Fibroblast of skin of scalp (primary cell): ENCODE measurements at regions not wholly inside any gene's neighbourhood (a gene's known extent, or its start where the extent isn't known, plus 50 kb on each side); places are given as distances from the start of the nearest gene placed in this dataset.

Source experiments
- DNase-seq: peaks from one replicate; pipeline ENCODE4 v3.0.0-alpha.2; 2013

- peak; percentile 84 for DNase-seq
These were observed 450.0 kb downstream of the ANKRD50 start for GRCh38 chr4:124262211-124263179.

- no peak for DNase-seq
These were observed 446.8 kb downstream of the ANKRD50 start for GRCh38 chr4:124265701-124266100.

- DNase-seq = no peak
These were observed 445.8 kb downstream of the ANKRD50 start for GRCh38 chr4:124266721-124267120.

DNA sequence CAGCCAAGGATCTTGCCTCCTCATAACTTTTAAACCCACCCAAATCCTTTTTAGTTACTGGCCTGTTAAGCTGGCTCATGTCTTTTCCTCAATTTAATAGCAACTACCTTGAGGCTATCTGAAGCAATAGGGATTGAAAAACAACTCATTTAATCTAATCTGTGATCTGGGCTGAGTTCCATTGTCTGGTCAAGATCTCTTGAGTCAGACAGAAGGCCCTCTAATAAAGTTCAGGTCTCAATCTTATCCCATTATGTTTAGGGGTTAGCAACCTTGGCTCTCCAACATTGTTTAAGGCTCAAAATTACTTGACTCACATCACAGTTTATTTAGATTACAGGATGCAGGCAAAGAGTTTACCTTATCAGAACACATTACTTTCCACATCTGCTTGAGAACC, 436.1 kb downstream of the ANKRD50 start:
- no peak for DNase-seq

DNA sequence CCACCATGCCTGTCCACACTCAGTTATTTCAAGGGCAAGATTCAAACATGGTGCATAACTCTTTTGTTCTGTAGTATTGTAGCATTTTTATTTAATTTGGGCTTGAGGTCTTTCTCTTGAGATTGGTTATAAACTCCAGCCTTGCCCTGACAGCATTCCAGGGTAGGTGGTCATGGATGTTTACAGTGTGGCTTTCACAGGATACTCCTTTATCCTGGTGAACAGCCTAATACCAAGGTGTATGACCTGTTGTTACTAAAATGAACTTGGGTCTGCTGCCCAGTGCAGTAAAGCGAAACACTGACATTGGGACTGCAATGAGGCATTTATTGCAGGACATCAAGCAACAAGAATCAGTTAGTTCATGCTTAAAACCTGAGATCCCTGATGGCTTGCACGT, 434.8 kb downstream of the ANKRD50 start:
- no peak for DNase-seq

DNA sequence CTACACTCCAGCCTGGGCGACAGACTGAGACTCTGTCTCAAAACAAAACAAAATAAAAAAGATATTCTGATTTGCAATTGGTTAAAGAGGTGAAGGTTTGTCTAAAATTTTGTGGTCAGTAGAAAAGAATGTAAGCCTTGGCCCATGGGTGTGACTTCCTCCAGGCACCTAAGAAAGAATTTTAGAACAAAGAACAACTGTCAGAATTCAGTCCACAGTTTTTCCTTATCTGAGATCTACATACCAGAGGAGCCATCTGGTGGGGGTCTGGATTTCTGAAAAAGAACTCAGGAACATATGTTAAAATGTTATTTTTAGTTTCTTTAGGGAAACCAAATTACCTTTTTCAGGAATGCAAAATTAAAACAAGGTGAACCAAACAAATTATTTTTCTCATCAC, 434.1 kb downstream of the ANKRD50 start:
- peak; percentile 10 for DNase-seq

DNA sequence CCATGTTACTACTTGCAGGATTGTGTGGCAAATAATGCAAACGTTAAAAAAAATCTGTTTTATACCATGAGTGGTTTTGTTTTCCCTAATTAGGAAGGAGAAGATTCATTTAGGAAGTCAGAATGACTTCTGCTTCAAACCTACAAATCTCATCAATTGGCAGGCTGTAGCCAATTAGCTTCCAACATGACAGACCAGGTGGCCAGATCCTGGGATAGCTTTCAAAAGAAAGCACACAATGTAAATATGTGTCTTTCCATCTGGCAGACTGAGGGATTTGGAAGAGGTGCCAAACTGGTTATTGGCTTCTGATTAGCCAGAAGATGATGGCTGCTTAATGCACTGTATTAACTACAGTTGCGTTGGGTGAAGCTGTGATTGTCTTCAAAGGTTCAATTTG, 432.8 kb downstream of the ANKRD50 start:
- DNase-seq = no peak

- no peak for DNase-seq
These were observed 430.1 kb downstream of the ANKRD50 start for GRCh38 chr4:124282301-124282898.

DNA sequence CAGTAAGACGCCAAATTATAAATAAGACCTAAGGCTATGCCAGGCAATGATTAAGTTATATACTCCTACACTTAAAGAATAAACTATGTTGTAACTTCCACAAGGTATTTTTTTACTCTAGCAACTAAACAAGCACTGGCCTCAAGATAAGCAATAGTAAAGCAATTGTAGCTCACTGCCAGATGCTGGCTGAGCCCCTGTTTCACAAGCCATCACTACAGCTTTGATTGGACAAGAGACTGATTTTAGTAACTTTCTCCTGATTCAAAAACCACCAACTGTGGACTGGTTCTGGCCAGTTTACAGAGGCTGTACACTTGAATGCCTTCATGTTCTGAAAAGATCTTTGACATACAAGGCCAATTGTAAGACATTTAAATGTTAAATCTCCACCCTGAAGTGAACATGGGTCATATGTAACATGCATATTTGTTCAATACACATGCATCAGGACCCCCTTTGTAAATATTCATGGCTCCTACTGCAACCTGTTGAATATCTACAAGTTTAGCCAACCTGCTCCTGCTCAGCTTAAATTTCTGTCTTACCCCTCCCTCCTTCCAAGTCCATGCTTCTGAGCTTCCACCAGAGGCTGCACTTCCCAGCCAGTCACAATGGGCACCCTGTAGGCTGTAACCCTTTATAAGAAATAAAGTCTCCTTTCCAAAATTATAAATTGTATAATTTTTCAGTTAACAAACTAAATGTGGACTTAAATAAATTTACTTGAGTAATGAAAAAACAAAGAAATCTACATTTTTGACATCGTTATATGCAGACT, 423.6 kb downstream of the ANKRD50 start:
- no peak for DNase-seq

- DNase-seq = no peak
These were observed 421.9 kb downstream of the ANKRD50 start for GRCh38 chr4:124290678-124291077.

DNA sequence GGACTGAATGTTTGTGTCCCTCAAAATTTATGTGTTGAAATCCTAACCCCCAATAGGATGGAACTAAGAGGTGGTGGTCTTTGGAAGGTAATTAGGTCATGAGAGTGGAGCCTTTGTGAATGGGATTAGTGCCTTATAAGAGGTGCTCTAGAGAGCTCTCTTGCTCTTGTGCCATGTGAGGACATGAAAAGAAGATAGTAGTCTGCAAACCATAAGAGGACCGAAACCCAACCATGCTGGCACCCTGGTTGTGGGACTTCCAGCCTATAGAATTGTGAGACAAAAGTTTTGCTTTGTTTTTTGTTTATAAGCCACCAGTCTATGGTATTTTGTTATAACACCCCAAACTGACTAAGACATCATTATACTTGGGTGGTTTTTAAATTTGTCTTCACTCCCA, 417.1 kb downstream of the ANKRD50 start:
- DNase-seq = no peak

DNA sequence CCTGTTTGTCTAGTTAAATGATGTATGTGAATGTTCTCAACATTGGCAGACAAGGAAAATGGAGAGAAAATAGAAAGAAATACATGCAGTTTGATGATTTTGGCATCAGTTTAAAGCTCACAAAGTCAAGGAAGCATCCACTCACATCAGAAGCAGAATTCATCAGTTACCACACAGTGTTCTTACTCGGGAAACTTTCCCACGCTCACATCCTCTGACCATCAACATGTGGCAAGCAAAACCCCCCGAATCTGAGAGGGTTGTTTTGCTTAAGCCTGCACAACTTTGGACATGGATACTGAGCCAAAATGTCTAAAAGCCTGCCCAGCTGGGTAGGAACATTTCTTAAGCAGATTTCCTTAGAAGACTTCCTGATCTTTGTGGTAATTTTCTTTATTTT, 407.6 kb downstream of the ANKRD50 start:
- peak; percentile 9 for DNase-seq

- no peak for DNase-seq
These were observed 406.2 kb downstream of the ANKRD50 start for GRCh38 chr4:124306352-124306751.

DNA sequence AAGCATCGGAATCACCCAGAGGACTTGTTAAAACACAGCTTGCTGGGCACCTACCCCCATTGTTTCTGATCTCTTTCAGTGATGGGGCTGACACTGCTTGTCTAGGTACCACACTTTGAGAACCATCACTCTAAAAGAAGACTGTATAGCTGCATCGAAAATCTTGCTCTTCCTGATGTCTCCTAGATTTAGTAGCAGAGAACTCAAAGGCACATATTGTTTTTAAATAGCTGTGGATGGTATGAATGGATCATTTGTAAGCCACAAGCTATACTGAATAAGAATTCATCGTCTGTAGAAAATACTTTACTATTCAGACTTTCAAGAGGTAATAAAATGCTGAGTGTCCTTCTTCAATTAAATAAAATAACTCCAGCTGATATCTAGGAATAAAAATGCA, 405.4 kb downstream of the ANKRD50 start:
- no peak for DNase-seq

DNA sequence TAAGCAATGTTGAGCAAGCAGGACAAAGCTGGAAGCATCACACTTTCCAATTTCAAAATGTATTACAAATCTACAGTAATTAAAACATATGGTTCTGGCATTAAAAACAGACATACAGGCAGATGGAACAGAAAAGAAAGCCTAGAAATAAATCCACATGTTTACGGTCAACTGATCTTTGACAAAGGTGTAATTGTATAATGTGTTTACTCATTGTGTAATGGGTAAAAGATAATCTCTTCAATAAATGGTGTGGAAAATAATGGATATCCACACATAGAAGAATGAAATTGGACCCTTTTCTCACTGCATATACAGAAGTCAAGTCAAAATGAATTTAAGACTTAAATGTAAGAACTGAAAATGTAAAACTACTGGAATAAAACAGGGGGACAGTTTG, 394.2 kb downstream of the ANKRD50 start:
- no peak for DNase-seq

DNA sequence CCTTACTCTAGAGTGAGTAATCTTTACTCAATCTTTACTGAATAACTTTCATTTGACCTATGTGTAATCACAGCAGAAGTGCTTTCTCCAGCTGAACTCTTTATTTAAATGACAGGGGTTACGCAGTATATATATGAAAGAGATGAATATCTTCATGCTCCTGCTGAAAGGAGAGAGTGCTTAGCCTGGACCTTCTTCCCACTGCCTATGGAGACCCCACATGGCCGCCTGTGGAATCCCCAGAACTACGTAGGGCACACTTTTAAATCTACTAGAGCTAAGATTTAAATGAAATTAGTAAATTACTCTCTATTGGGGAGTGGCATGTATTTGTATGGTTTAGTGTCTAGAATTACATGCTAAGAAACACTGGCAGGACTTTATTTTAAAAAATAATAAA, 391.2 kb downstream of the ANKRD50 start:
- DNase-seq = no peak

DNA sequence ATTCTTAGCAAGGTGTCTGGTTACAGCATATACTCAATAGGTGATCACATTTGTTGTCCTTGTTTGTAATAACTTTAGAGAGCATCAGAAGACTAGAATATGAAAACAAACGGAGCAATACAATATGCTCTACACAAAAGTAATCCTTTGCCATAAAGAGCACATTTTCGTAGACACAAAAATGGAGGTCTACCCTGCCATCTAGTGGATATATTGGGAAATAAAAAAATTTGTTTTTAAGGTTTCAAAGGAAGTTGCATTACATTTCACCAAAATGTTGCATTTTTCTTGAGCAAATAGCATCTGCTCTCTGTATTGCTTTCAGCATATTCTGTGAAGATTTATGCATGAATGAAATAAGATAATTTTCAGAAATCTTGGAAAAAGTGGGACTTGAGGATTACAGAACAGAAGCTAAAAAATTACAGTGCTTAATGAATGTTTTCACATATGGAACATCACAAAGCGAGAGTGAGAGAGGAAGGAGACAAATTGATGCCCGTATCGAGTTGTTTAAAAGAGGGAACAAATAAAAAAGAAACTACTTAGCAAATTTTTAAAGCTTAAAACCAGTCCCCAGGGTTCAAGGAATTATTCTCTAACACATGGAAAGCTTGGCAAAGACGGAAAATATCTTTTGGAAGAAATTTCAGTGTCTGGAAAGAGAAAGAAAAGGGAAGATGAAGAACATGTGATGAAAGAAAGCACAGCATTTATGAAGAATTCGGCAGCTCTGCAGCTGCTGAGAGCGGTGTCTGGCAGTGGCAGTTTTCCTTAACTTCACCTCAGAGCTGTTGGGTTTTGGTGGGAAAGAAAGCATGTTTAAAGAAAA, 390.1 kb downstream of the ANKRD50 start:
- peak; percentile 53 for DNase-seq

- DNase-seq = no peak
These were observed 386.8 kb downstream of the ANKRD50 start for GRCh38 chr4:124325690-124326089.

DNA sequence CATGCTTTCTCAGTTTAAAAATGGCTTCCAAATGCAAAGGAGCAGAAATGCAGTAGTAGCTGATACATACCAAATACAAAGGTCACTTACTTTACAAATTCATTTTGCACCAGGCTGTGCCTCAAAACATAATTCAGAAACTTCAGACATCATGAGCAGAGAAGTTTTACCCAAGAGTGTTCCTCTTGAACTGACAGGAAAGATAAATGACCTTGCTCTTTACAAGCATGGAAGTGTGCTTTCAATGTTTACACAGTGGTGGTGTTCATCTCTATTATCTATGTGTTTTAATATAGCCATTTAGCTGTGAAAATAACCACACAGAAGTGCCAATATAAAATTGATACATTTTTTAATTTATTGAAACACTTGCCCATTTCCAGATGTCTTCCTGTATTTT, 383.4 kb downstream of the ANKRD50 start:
- DNase-seq = no peak

- DNase-seq = no peak
These were observed 382.5 kb downstream of the ANKRD50 start for GRCh38 chr4:124330045-124330444.

GRCh38 chr4:124331781-124332180, 380.8 kb downstream of the ANKRD50 start:
- no peak for DNase-seq

GRCh38 chr4:124333466-124333865, 379.1 kb downstream of the ANKRD50 start:
- no peak for DNase-seq
